Mammary epithelial cell (primary cell): ENCODE measurements at regions not wholly inside any gene's neighbourhood (a gene's known extent, or its start where the extent isn't known, plus 50 kb on each side); places are given as distances from the start of the nearest gene placed in this dataset.

Experiments
- CTCF ChIP-seq, 2 donors: IDR thresholded peaks in 1 of 2; conservative IDR thresholded peaks in 1 of 2; 2 replicates each; pipeline ENCODE4 v1.5.1; 2011 to 2012; ENCODE audit warnings: inconsistent platforms in 2 of 2, low read length in 2 of 2, mild to moderate bottlenecking in 2 of 2, control low read depth in 1 of 2, low read depth in 1 of 2; ENCODE audit not compliant: insufficient read depth in 1 of 2; ENCODE audit errors: extremely low read depth in 1 of 2
- EZH2 ChIP-seq: IDR thresholded peaks from 2 replicates; pipeline ENCODE4 v1.6.1; 2012; ENCODE audit warnings: low read length, inconsistent platforms, borderline replicate concordance

- TF ChIP-seq CTCF (conservative IDR thresholded peaks at IDR 0.05 in 1 of 2, IDR thresholded peaks at IDR 0.05 in 1 of 2; ENCODE audit: extremely low read depth in 1 of 2, insufficient read depth in 1 of 2, low read depth in 1 of 2, low read length in 2 of 2) (no peak), EZH2 (no peak)
Measured at GRCh38 chr21:16389643-16390042, 659.9 kb downstream of the USP25 start.
